ENCODE measurements at regions not wholly inside any gene's neighbourhood (a gene's known extent, or its start where the extent isn't known, plus 50 kb on each side); places are given as distances from the start of the nearest gene placed in this dataset.
"Not testable (repeated sequence)": the region's sequence is repeated elsewhere in the genome, so short reads cannot be mapped to it uniquely, and the experiment has no call there.

- in situ Hi-C loops (cut with MboI; ENCODE audit: low pct_unique_long_range_greater_than_20kb in 2 of 9, low sequenced_read_pairs in 9 of 9, unreplicated experiment in 9 of 9) = no loop called here
- H3K4me3 ChIP-seq = no peak overlapping the region
- no peak for ATAC-seq (replicated peaks in 6 of 8)
- no peak overlapping the region for H3K27ac ChIP-seq
- 20 to 100% (median 71%) methylated on average over 1 to 2 of the region's 2 CpGs for WGBS, 10 experiments
- peaks cover 0 to 11% of the 10 kb centered on the region in 2 donors for H3K4me1 ChIP-seq (replicated peaks in 1 of 2)
These were observed 465.0 kb upstream of the HSF2 start for GRCh38 chr6:121934451-121934850.

GRCh38 chr6:121940728-121941127 lies 458.7 kb upstream of the HSF2 start:
- in situ Hi-C loops (cut with MboI; ENCODE audit: low pct_unique_long_range_greater_than_20kb in 2 of 9, low sequenced_read_pairs in 9 of 9, unreplicated experiment in 9 of 9) = no loop called here
- Histone ChIP-seq H3K27ac (no peak overlapping the region), H3K4me3 (no peak overlapping the region), H3K4me1 (replicated peaks in 1 of 2) (no peaks in the 10 kb centered on the region)
- WGBS, 10 experiments = 67 to 90% (median 77%) methylated on average over 1 to 2 of the region's 2 CpGs
- ATAC-seq (replicated peaks in 6 of 8) = no peak

GRCh38 chr6:121944354-121944753 lies 455.1 kb upstream of the HSF2 start:
- H3K4me1 ChIP-seq (replicated peaks in 1 of 2) = no peaks in the 10 kb centered on the region
- H3K4me3 ChIP-seq = no peak overlapping the region
- no peak overlapping the region for H3K27ac ChIP-seq
- in situ Hi-C loops (cut with MboI; ENCODE audit: low pct_unique_long_range_greater_than_20kb in 2 of 9, low sequenced_read_pairs in 9 of 9, unreplicated experiment in 9 of 9) = no loop called here
- peak in 2 of 8 experiments; percentile 33 to 83 for ATAC-seq (replicated peaks in 6 of 8)
- WGBS, 10 experiments = 0 to 75% (median 24%) methylated on average over 1 of the region's 1 CpG

GRCh38 chr6:121951123-121951522 lies 448.3 kb upstream of the HSF2 start:
- in situ Hi-C loops (cut with MboI; ENCODE audit: low pct_unique_long_range_greater_than_20kb in 2 of 9, low sequenced_read_pairs in 9 of 9, unreplicated experiment in 9 of 9) = no loop called here
- Histone ChIP-seq H3K4me3 (no peak overlapping the region), H3K27ac (no peak overlapping the region), H3K4me1 (replicated peaks in 1 of 2) (no peaks in the 10 kb centered on the region)
- no peak for ATAC-seq (replicated peaks in 6 of 8)
- WGBS, 10 experiments = 57 to 100% (median 93%) methylated on average over 2 to 4 of the region's 4 CpGs; no CpG with 5 or more reads in 4 of the 10 experiments

GRCh38 chr6:121951918-121952379 lies 447.5 kb upstream of the HSF2 start:
- ATAC-seq (replicated peaks in 6 of 8) = peak in 2 of 8 experiments; percentile 20 to 89
- no peak overlapping the region for H3K27ac ChIP-seq

GRCh38 chr6:121955401-121955800 lies 444.1 kb upstream of the HSF2 start:
- H3K4me1 ChIP-seq (replicated peaks in 1 of 2); H3K4me3 ChIP-seq; in situ Hi-C loops (cut with MboI; ENCODE audit: low pct_unique_long_range_greater_than_20kb in 2 of 9, low sequenced_read_pairs in 9 of 9, unreplicated experiment in 9 of 9); H3K27ac ChIP-seq; ATAC-seq (replicated peaks in 6 of 8): not testable (repeated sequence)
- WGBS, 10 experiments = 17 to 88% (median 78%) methylated on average over 1 to 2 of the region's 2 CpGs; no CpG with 5 or more reads in 3 of the 10 experiments

More at GRCh38 chr6:121951918-121952379, 447.5 kb upstream of the HSF2 start:
- Histone ChIP-seq H3K4me1 (replicated peaks in 1 of 2) (no peaks in the 10 kb centered on the region), H3K4me3 (no peak overlapping the region)
- 69 to 100% (median 88%) methylated on average over 1 to 5 of the region's 5 CpGs; no CpG with 5 or more reads in 2 of the 10 experiments for WGBS, 10 experiments
- in situ Hi-C loops (cut with MboI; ENCODE audit: low pct_unique_long_range_greater_than_20kb in 2 of 9, low sequenced_read_pairs in 9 of 9, unreplicated experiment in 9 of 9) = no loop called here

GRCh38 chr6:121956782-121957181 lies 442.7 kb upstream of the HSF2 start:
- 17 to 85% (median 63%) methylated on average over 2 of the region's 2 CpGs; no CpG with 5 or more reads in 2 of the 10 experiments for WGBS, 10 experiments
- Histone ChIP-seq H3K4me1 (replicated peaks in 1 of 2) (no peaks in the 10 kb centered on the region), H3K27ac (no peak overlapping the region), H3K4me3 (no peak overlapping the region)
- no peak for ATAC-seq (replicated peaks in 6 of 8)
- in situ Hi-C loops (cut with MboI; ENCODE audit: low pct_unique_long_range_greater_than_20kb in 2 of 9, low sequenced_read_pairs in 9 of 9, unreplicated experiment in 9 of 9) = no loop called here

GRCh38 chr6:121959501-121959900 lies 440.0 kb upstream of the HSF2 start:
- in situ Hi-C loops (cut with MboI; ENCODE audit: low pct_unique_long_range_greater_than_20kb in 2 of 9, low sequenced_read_pairs in 9 of 9, unreplicated experiment in 9 of 9) = no loop called here
- ATAC-seq (replicated peaks in 6 of 8) = no peak
- H3K4me1 ChIP-seq (replicated peaks in 1 of 2) = no peaks in the 10 kb centered on the region
- no peak overlapping the region for H3K27ac ChIP-seq
- WGBS, 10 experiments = 74 to 97% (median 90%) methylated on average over 3 to 5 of the region's 5 CpGs; no CpG with 5 or more reads in 2 of the 10 experiments
- no peak overlapping the region for H3K4me3 ChIP-seq

- in situ Hi-C loops (cut with MboI; ENCODE audit: low pct_unique_long_range_greater_than_20kb in 2 of 9, low sequenced_read_pairs in 9 of 9, unreplicated experiment in 9 of 9) = no loop called here
- H3K4me3 ChIP-seq = no peak overlapping the region
- 83 to 100% (median 100%) methylated on average over 1 of the region's 1 CpG; no CpG with 5 or more reads in 4 of the 10 experiments for WGBS, 10 experiments
- H3K4me1 ChIP-seq (replicated peaks in 1 of 2) = no peaks in the 10 kb centered on the region
- ATAC-seq (replicated peaks in 6 of 8) = peak in 1 of 8 experiments; percentile 50
- H3K27ac ChIP-seq = no peak overlapping the region
These were observed 437.8 kb upstream of the HSF2 start for GRCh38 chr6:121961619-121962125.

GRCh38 chr6:121963826-121964225 lies 435.6 kb upstream of the HSF2 start:
- 7 to 100% (median 86%) methylated on average over 1 to 2 of the region's 2 CpGs for WGBS, 10 experiments
- H3K4me1 ChIP-seq (replicated peaks in 1 of 2) = no peaks in the 10 kb centered on the region
- in situ Hi-C loops (cut with MboI; ENCODE audit: low pct_unique_long_range_greater_than_20kb in 2 of 9, low sequenced_read_pairs in 9 of 9, unreplicated experiment in 9 of 9) = no loop called here
- H3K27ac ChIP-seq = no peak overlapping the region
- ATAC-seq (replicated peaks in 6 of 8) = no peak
- no peak overlapping the region for H3K4me3 ChIP-seq

- Histone ChIP-seq H3K4me3 (no peak overlapping the region), H3K4me1 (replicated peaks in 1 of 2) (no peaks in the 10 kb centered on the region), H3K27ac (no peak overlapping the region)
- WGBS, 10 experiments = 0 to 100% (median 80%) methylated on average over 1 to 4 of the region's 4 CpGs; no CpG with 5 or more reads in 1 of the 10 experiments
- in situ Hi-C loops (cut with MboI; ENCODE audit: low pct_unique_long_range_greater_than_20kb in 2 of 9, low sequenced_read_pairs in 9 of 9, unreplicated experiment in 9 of 9) = no loop called here
- ATAC-seq (replicated peaks in 6 of 8) = no peak
These were observed 433.7 kb upstream of the HSF2 start for GRCh38 chr6:121965739-121966138.

- no peak overlapping the region for H3K4me3 ChIP-seq
- in situ Hi-C loops (cut with MboI; ENCODE audit: low pct_unique_long_range_greater_than_20kb in 2 of 9, low sequenced_read_pairs in 9 of 9, unreplicated experiment in 9 of 9) = no loop called here
- no peak overlapping the region for H3K27ac ChIP-seq
- no peak for ATAC-seq (replicated peaks in 6 of 8)
- WGBS, 10 experiments = 61 to 100% (median 90%) methylated on average over 1 to 2 of the region's 2 CpGs; no CpG with 5 or more reads in 2 of the 10 experiments
- H3K4me1 ChIP-seq (replicated peaks in 1 of 2) = no peaks in the 10 kb centered on the region
These were observed 431.8 kb upstream of the HSF2 start for GRCh38 chr6:121967631-121968030.

- Histone ChIP-seq H3K27ac (no peak overlapping the region), H3K4me3 (no peak overlapping the region), H3K4me1 (replicated peaks in 1 of 2) (no peaks in the 10 kb centered on the region)
- ATAC-seq (replicated peaks in 6 of 8) = no peak
- in situ Hi-C loops (cut with MboI; ENCODE audit: low pct_unique_long_range_greater_than_20kb in 2 of 9, low sequenced_read_pairs in 9 of 9, unreplicated experiment in 9 of 9) = no loop called here
These were observed 427.5 kb upstream of the HSF2 start for GRCh38 chr6:121971931-121972335.

- 0 to 100% (median 76%) methylated on average over 1 to 2 of the region's 3 CpGs; no CpG with 5 or more reads in 4 of the 10 experiments for WGBS, 10 experiments
- in situ Hi-C loops (cut with MboI; ENCODE audit: low pct_unique_long_range_greater_than_20kb in 2 of 9, low sequenced_read_pairs in 9 of 9, unreplicated experiment in 9 of 9) = no loop called here
- no peak for ATAC-seq (replicated peaks in 6 of 8)
These were observed 414.5 kb upstream of the HSF2 start for GRCh38 chr6:121984956-121985355.

More at GRCh38 chr6:121984956-121985355, 414.5 kb upstream of the HSF2 start:
- Histone ChIP-seq H3K4me3 (no peak overlapping the region), H3K27ac (no peak overlapping the region), H3K4me1 (replicated peaks in 1 of 2) (no peaks in the 10 kb centered on the region)

All from motor neuron (in vitro differentiated cells).